H9 (cell line): ENCODE measurements at regions not wholly inside any gene's neighbourhood (a gene's known extent, or its start where the extent isn't known, plus 50 kb on each side); places are given as distances from the start of the nearest gene placed in this dataset.

ENCODE experiments used
- DNase-seq: peaks from one replicate; pipeline ENCODE4 v3.0.0-alpha.2; 2017
- H2AFZ ChIP-seq: one replicate; pipeline ENCODE4 v1.6.1; 2013; ENCODE audit warnings: mild to moderate bottlenecking, low read length, control low read depth, moderate library complexity
- H2AK5ac ChIP-seq: 2 replicates; pipeline ENCODE4 v1.6.1; 2013; ENCODE audit warnings: low read length, control low read depth, mixed read lengths; ENCODE audit not compliant: insufficient read length
- H2BK120ac ChIP-seq: one replicate; pipeline ENCODE4 v1.6.1; 2013; ENCODE audit warnings: low read depth, mild to moderate bottlenecking, low read length, control low read depth, inconsistent platforms; ENCODE audit not compliant: poor library complexity, severe bottlenecking
- H2BK12ac ChIP-seq: 2 replicates; pipeline ENCODE4 v1.6.1; 2013; ENCODE audit warnings: low read length, control low read depth, mixed read lengths, low read depth; ENCODE audit not compliant: insufficient read length
- H2BK15ac ChIP-seq: 2 replicates; pipeline ENCODE4 v1.6.1; 2013; ENCODE audit warnings: low read depth, low read length, control low read depth
- H2BK20ac ChIP-seq: one replicate; pipeline ENCODE4 v1.6.1; 2013; ENCODE audit warnings: low read depth, mild to moderate bottlenecking, low read length, control low read depth, inconsistent platforms; ENCODE audit not compliant: poor library complexity, severe bottlenecking
- H2BK5ac ChIP-seq: 2 replicates; pipeline ENCODE4 v1.6.1; 2013; ENCODE audit warnings: low read length, control low read depth, mixed read lengths; ENCODE audit not compliant: insufficient read length
- H3K14ac ChIP-seq: 2 replicates; pipeline ENCODE4 v1.6.1; 2013; ENCODE audit warnings: low read length, control low read depth; ENCODE audit not compliant: insufficient read depth
- H3K18ac ChIP-seq: 2 replicates; pipeline ENCODE4 v1.6.1; 2013; ENCODE audit warnings: low read depth, mild to moderate bottlenecking, mixed read lengths, low read length, control low read depth; ENCODE audit not compliant: insufficient read length
- H3K23ac ChIP-seq: 2 replicates; pipeline ENCODE4 v1.6.1; 2013; ENCODE audit warnings: low read length, control low read depth, mixed read lengths, low read depth; ENCODE audit not compliant: insufficient read length
- H3K23me2 ChIP-seq: 2 replicates; pipeline ENCODE4 v1.6.1; 2013; ENCODE audit warnings: low read depth, mild to moderate bottlenecking, mixed read lengths, low read length, control low read depth; ENCODE audit not compliant: insufficient read length, poor library complexity, severe bottlenecking
- H3K27ac ChIP-seq: 2 replicates; pipeline ENCODE4 v1.5.1; 2013; ENCODE audit warnings: low read length, control low read depth, mixed read lengths, low read depth; ENCODE audit not compliant: insufficient read length
- H3K27me3 ChIP-seq: 2 replicates; pipeline ENCODE4 v1.6.1; 2013; ENCODE audit warnings: low read length, control low read depth, inconsistent platforms; ENCODE audit not compliant: insufficient read depth
- H3K4ac ChIP-seq: 2 replicates; pipeline ENCODE4 v1.6.1; 2013; ENCODE audit warnings: low read depth, mild to moderate bottlenecking, control low read depth, inconsistent platforms, low read length, moderate library complexity
- H3K4me1 ChIP-seq: 2 replicates; pipeline ENCODE4 v1.6.1; 2013; ENCODE audit warnings: low read length, control low read depth, inconsistent platforms; ENCODE audit not compliant: insufficient read depth
- H3K4me2 ChIP-seq: 2 replicates; pipeline ENCODE4 v1.6.1; 2013; ENCODE audit warnings: low read length, control low read depth, mixed read lengths; ENCODE audit not compliant: insufficient read length, insufficient read depth
- H3K56ac ChIP-seq: 2 replicates; pipeline ENCODE4 v1.6.1; 2013; ENCODE audit warnings: low read depth, mild to moderate bottlenecking, mixed read lengths, low read length, control low read depth; ENCODE audit not compliant: insufficient read length
- H3K79me1 ChIP-seq: 2 replicates; pipeline ENCODE4 v1.6.1; 2013; ENCODE audit warnings: low read depth, mild to moderate bottlenecking, moderate library complexity, low read length, control low read depth, inconsistent platforms; ENCODE audit not compliant: insufficient read depth, poor library complexity, severe bottlenecking
- H3K79me2 ChIP-seq: 2 replicates; pipeline ENCODE4 v1.6.1; 2013; ENCODE audit warnings: low read length, control low read depth, inconsistent platforms; ENCODE audit not compliant: insufficient read depth
- H3K9ac ChIP-seq: 2 replicates; pipeline ENCODE4 v1.6.1; 2013; ENCODE audit warnings: low read length, control low read depth, mixed read lengths; ENCODE audit not compliant: insufficient read length; ENCODE audit errors: extremely low read depth
- H3K9me3 ChIP-seq: one replicate; pipeline ENCODE4 v1.6.1; 2013; ENCODE audit warnings: low read depth, low read length, inconsistent platforms; ENCODE audit not compliant: control insufficient read depth
- H3T11ph ChIP-seq: one replicate; pipeline ENCODE4 v1.6.1; 2013; ENCODE audit warnings: mild to moderate bottlenecking, low read length, control low read depth, inconsistent platforms
- H4K20me1 ChIP-seq: one replicate; pipeline ENCODE4 v1.6.1; 2013; ENCODE audit not compliant: control insufficient read depth, insufficient read length, insufficient read depth
- H4K5ac ChIP-seq: 2 replicates; pipeline ENCODE4 v1.6.1; 2013; ENCODE audit warnings: low read depth, mild to moderate bottlenecking, mixed read lengths, low read length, control low read depth; ENCODE audit not compliant: insufficient read length
- H4K8ac ChIP-seq: replicated peaks from 2 replicates; pipeline ENCODE4 v1.6.1; 2013; ENCODE audit warnings: low read length, control low read depth, mixed read lengths, low read depth; ENCODE audit not compliant: insufficient read length
- H4K91ac ChIP-seq: 2 replicates; pipeline ENCODE4 v1.6.1; 2013; ENCODE audit warnings: low read depth, mild to moderate bottlenecking, moderate library complexity, mixed read lengths, low read length, control low read depth; ENCODE audit not compliant: insufficient read length
- H3K27ac Mint-ChIP-seq, 3 experiments: 2 replicates in 2 of 3; 3 replicates in 1 of 3; pipeline ENCODE4 v1.8.0; 2020 to 2021; ENCODE audit warnings: mixed read lengths in 3 of 3, mild to moderate bottlenecking in 1 of 3, moderate library complexity in 1 of 3
- H3K27me3 Mint-ChIP-seq: 2 replicates; pipeline ENCODE4 v1.8.0; 2021; ENCODE audit warnings: low read depth, mild to moderate bottlenecking, moderate library complexity, mixed read lengths
- H3K36me3 Mint-ChIP-seq, 3 experiments: 2 replicates in 2 of 3; 3 replicates in 1 of 3; pipeline ENCODE4 v1.8.0; 2020 to 2021; ENCODE audit warnings: low read depth in 3 of 3, mixed read lengths in 3 of 3; ENCODE audit not compliant: insufficient read depth in 1 of 3
- H3K4me1 Mint-ChIP-seq, 2 experiments: 2 replicates each; pipeline ENCODE4 v1.8.0; 2020; ENCODE audit warnings: mixed read lengths in 2 of 2
- H3K4me3 Mint-ChIP-seq, 2 experiments: 2 replicates in 1 of 2; 3 replicates in 1 of 2; pipeline ENCODE4 v1.8.0; 2020 to 2021; ENCODE audit warnings: mild to moderate bottlenecking in 2 of 2, mixed read lengths in 2 of 2, moderate library complexity in 1 of 2
- H3K9me3 Mint-ChIP-seq, 2 experiments: 2 replicates in 1 of 2; 3 replicates in 1 of 2; pipeline ENCODE4 v1.8.0; 2020; ENCODE audit warnings: mild to moderate bottlenecking in 2 of 2, mixed read lengths in 2 of 2, moderate library complexity in 1 of 2
- CTCF ChIP-seq: fragments of 200-600 bp; sonication (generic); conservative IDR thresholded peaks from 3 replicates; pipeline ENCODE4 v1.8.0; 2021; ENCODE audit warnings: antibody characterized with exemption, mild to moderate bottlenecking
- WGBS: extraction: QIAGEN DNeasy Blood & Tissue Kit; methylation state at CpG from one replicate; pipeline ENCODE4 v1.1.7; 2013; ENCODE audit warnings: missing lambda C conversion rate, low lambda C conversion rate, mixed read lengths; ENCODE audit not compliant: insufficient read length; ENCODE audit errors: extremely low coverage; 5-methylcytosine and 5-hydroxymethylcytosine counted together

DNA sequence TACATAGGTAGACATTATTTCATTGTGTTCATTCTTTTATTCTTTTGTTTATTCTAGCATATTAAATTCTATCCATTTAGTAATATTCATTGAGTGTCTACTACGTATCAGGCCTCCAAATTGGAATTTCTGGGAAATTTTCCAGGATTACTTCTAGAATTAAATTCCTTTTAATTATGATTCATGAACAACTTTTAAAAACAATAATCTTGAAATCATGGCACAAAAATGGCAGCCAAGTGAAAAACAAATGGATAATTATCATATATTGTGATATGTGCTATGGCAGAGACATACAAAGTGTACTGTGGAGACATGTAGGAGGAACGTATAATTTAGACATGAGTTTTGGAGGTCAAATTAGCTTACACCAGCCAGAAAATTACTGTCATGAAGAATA, 868.5 kb downstream of the FAT4 start:
- Mint-ChIP-seq H3K27ac (no peak overlapping the region), H3K27me3 (no peaks in the 10 kb centered on the region)
- no peak overlapping the region for H3K4ac ChIP-seq

More for the DNA sequence above, 868.5 kb downstream of the FAT4 start:
- no peak for DNase-seq
- H2AK5ac ChIP-seq = no peak overlapping the region
- H4K8ac ChIP-seq = no peak overlapping the region
- H3K79me1 ChIP-seq = no peaks in the 10 kb centered on the region
- no peak overlapping the region for H2BK20ac ChIP-seq
- no peak overlapping the region for H3K56ac ChIP-seq
- Mint-ChIP-seq H3K4me1 (peaks cover 10% of the 10 kb centered on the region in 2 experiments), H3K4me3 (no peak overlapping the region), H3K9me3 (no peaks in the 10 kb centered on the region), H3K36me3 (no peaks in the 10 kb centered on the region; a peak in 1 of 7 replicates)
- WGBS = no CpG with 5 or more reads among the region's 2 CpGs
- H3K14ac ChIP-seq = no peak overlapping the region
- peaks cover 3% of the 10 kb centered on the region; the same call in 1 of the 2 replicates for H3K4me1 ChIP-seq
- no peak overlapping the region for H3K23ac ChIP-seq
- H2BK5ac ChIP-seq = no peak overlapping the region
- no peak overlapping the region for H3K18ac ChIP-seq
- no peak overlapping the region for H2BK15ac ChIP-seq
- no peak overlapping the region for H2BK12ac ChIP-seq
- H3T11ph ChIP-seq = no peak overlapping the region
- H2AFZ ChIP-seq = no peak overlapping the region
- H3K79me2 ChIP-seq = no peaks in the 10 kb centered on the region
- no peak overlapping the region for H2BK120ac ChIP-seq
- no peaks in the 10 kb centered on the region for H3K9me3 ChIP-seq
- H3K4me2 ChIP-seq = no peak overlapping the region
- H3K27ac ChIP-seq = no peak overlapping the region
- no peak overlapping the region for H4K5ac ChIP-seq
- H4K20me1 ChIP-seq = no peaks in the 10 kb centered on the region
- no peak for TF ChIP-seq CTCF
- no peak overlapping the region for H3K9ac ChIP-seq
- H4K91ac ChIP-seq = no peak overlapping the region
- no peaks in the 10 kb centered on the region for H3K27me3 ChIP-seq
- H3K23me2 ChIP-seq = no peaks in the 10 kb centered on the region
